ENCODE measurements at regions not wholly inside any gene's neighbourhood (a gene's known extent, or its start where the extent isn't known, plus 50 kb on each side); places are given as distances from the start of the nearest gene placed in this dataset.

DNA sequence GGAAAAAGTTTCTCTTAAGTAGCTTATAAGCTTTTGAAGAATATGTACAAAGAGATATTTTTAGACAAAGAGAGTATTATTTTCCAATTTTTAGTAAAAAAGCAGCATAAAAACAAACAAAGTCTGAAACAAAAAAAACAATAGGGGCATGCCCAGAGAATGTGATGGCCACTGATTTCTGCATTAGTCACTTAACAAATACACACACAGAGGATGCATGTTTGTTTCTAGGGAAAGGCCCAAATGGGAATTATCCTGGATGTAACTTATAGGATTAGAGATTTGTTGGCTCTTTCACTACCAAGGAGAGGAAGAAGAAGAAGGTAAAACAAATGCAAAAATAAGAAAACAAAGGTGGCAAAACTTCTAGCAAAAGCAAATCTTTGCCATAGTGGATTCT lies 95.9 kb upstream of the SCOC start:
- no peak for DNase-seq

DNA sequence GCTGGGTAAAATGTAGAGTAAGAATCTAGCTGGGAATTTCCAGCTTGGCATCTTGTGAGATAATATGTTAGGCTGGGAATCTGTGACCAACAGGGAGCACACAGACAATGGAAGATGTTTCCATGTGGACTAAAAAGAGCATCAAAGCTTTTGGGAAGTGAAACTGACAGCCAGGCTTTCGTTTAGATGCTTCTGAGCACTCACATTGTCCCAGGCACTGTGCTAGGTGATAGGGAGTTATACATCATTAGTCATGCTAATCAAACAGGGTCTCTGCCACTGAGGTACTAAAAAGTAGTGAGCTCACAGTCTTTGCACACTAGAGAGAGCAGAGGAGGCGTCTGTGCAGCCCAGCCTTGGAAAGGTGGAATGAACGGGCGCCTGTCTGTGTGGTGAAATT lies 101.9 kb upstream of the SCOC start:
- no peak for DNase-seq

DNA sequence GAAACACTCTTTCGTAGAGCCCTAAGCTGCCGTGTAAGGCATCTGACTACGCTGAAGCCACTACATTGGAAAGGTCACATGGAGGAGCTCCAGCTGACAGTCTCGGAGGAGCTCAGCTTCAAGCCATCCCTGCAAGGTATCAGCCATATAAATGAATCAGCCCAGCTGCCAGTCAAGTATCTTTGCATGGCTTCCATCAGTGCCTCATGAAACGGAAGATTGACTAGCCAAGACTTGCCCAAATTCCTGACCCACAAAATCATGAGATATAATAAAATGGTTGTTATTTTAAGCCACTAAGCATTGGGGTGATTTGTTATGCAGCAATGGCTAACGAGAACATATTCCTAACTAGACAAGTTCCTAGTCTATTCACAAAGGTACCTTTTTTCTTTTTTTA lies 104.1 kb upstream of the SCOC start:
- DNase-seq, result no peak

DNA sequence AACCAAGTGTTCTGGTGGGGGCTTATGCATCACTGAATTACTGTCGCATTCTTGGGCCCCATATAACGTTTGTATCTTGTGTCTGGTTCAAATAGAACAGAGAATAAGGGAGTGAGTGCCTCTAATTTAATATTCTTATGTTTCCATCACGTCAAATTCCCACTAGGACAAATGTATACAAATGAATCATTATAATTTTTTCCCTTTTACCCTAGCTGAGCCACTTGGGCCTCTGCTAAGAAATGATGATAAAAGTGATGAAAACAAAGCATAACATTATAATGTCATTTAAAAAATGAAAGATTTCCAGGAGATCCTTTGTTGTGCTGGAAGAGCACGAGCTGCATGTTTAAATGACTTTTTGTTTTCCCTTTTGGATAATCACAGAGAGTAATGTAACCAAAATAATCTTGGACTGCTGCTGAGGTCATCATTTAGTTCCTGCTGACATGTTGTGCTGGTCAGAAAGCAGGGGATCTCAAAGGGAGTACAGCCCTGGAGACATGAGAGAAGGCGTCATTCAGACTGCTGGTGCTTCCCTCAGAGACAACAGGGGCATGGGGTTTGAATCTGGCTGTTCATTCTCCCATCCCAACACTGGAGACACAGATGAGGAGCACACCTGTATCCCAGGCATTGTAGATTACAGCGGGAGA lies 105.1 kb upstream of the SCOC start:
- no peak for DNase-seq

DNA sequence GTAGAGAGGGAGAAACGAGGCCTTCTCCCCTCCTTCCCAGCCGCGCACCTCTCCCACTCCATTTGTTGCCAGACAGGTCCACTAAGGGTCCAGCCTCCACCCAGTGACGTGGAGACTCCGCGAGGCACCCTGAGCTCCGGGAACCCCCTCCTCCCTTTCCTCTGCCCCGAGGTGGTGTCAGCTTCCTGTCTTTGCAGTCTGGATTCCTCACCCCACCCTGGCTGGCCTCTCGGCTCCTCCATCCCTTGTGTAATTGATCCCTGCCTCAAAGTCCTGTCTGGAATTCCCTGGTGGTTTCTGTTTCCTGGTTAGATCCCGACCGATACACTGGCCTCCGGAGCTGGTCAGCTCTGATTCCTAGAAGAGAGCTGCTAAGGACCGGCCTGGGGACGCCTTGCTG lies 105.9 kb upstream of the SCOC start:
- no peak for DNase-seq

DNA sequence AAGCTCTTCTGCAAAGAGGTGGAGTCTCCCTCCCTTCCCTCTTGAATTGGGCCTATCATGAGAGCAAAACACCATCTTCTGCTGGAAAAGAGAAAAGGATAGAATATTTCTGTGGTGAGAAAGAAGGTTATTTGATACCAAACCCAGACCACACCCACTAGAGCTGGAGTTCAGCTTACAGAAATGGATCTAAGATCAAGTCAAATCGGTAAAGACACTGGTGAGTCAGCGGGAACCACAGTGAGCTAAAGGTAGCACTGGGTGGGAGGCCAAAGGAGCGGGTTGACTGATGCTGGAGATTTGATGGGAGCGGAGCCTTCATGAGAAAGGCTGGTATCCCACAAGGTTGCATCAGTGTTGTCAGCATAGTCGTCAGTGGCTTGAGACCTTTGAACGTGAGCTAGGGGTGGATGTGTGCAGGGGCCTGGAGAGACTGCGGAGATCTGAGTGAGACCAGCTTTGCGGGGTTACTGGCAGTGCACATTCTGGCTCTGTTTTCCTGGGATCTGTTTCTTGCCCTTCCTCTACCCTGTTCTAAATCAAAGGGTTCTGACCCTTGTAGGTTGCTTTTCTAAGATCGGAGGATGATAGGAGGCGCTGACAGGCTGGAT lies 106.4 kb upstream of the SCOC start:
- no peak for DNase-seq

DNA sequence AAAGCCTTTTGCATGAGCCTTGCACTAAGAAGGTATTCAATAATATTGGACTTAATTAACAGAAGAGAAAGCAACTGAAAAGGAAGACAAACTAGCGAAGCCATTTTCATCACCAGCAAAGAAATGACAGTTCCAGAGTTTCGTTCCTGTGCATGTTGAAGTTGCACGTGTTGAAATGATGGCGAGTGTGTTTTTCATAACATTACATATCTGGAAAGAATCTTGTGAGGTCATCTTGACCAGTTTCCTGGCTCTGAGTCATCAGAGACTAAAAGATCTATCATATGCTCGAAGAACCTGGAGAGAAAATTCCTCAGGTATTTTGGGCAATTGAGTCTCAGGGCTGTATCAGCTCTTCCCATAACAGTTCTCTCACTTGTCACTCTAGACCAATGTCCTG lies 106.2 kb upstream of the MAML3 start:
- no peak for DNase-seq

DNA sequence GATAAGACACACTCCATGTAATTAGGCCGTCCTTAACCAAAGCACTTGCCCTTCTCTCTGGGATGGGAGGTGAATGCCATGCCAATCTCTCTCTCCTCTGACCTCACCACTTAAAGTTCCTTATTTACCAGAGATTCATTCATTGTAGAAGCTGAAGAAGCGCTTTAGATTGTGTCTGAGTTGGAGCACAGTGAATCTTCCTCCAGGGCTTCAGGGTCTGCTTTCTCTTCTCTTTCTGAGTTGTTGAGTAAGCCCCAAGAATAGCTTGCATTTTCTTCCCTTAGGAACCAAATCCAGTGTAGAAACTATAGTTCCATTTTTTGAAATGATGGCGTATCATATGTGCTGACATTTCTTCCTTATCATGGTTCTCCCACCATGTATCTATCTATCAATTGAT lies 104.5 kb upstream of the MAML3 start:
- DNase-seq, result no peak

DNA sequence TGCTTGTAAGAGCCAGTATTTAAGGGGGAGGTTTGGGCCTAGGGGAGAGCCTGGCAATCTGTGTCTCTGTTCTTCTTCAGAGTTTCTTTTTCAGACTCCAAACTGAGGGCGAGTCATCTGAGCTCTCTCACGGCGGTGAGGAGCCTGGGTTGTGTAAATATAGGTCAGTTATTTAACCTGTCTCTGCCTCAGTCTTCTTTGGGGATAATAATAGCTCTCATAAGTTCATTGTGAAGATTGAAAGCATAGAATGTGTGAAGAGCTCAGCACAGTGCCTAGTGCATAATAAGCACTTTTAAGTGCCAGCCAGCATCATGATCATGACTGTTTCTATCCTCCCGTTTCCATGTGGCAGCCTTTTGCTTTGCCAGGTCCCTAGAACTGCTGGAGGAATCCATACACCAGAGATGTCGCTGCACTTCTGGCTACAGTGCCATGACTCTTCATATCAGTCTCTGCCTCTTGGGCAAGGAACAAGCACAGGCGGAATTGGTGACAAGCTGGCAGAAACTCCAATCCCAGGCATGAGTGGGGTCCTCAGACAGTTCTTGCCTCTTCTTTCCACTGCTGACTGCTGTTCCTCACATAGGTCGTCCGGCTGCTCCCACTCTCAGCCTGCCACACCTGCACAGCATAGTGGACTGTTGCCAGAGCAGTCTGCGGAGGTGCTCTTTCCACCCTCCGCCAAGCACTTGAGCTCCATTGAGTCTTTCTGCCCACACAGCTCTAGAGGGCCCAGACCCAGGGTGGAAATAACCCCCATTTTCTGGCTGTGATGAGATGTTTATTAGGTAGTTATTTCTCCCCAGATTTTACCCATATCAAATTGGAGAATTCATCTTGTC lies 103.7 kb upstream of the MAML3 start:
- DNase-seq, result no peak

DNA sequence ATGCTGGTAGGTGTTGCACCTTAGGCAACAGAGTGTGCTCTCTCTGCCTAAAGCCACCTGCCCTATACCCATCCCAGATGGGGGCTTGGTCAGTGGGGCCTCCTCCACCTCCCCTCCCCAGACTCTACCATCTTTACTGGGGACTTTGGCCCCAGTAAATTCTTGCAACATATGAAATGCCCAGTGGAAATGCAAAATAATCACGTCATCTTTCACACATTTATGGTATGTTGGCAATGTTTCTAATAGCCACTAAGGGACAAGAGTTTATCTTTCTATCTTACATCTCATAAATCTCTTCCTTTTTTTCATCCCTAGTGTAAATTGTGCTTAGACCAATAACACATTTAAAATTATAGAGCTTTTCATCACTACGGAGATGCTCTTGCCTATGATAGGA lies 103.0 kb upstream of the MAML3 start:
- DNase-seq, result no peak

DNA sequence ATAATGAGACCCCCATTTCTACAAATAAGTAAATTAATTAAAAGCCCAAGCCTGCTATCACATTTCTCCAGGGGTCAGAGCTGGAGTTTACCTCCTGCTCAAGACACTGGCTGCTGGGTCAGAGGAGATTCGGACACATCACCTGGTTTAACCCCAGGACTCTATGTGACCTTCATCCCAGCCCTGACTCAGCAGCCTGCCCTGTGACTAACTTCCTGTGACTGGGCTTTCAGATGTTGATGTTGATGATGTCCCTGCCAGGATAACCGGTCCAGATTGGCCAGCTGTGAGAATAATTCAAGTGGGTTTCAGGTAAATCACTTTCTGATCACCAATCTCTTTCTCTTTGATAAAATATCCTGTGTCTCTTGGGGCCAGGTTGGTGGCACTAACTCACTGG lies 102.4 kb upstream of the MAML3 start:
- no peak for DNase-seq

DNA sequence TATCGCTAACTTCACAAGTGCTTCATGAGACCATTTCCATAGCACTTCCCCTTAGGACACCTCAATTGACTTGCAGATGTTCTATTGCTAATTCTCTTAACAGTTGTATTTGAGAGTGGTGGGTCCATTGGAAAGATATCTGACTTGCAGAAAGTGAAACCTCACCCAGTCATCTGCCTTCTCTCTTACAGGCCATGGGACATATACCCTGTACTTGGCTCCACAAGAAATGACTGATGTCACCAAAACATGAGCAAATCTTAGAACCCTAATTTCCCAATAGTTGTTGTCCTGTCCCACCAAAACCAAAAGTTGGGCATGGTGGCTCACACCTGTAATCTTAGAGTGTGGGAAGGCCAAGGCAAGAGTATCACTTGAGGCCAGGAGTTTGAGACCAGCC lies 101.9 kb upstream of the MAML3 start:
- DNase-seq, result no peak

DNA sequence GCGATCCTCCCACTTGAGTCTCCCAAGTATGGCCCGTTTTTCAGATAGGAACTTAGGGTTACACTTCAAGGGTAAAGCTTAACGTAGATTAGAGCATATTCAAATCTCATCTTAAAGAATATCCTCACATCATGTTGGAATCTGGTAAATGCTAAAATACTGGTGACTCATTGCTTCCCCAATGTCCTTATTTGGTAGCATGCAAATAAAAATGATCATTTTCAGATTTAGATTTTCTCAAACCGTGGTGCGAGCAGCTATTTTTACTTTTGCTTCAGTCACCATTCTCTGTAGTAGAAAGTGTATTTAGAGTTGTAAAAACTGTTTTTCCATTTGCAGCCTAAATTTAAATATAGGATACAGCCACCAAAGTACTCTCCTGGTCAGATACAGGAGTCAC lies 101.5 kb upstream of the MAML3 start:
- DNase-seq, result no peak

DNA sequence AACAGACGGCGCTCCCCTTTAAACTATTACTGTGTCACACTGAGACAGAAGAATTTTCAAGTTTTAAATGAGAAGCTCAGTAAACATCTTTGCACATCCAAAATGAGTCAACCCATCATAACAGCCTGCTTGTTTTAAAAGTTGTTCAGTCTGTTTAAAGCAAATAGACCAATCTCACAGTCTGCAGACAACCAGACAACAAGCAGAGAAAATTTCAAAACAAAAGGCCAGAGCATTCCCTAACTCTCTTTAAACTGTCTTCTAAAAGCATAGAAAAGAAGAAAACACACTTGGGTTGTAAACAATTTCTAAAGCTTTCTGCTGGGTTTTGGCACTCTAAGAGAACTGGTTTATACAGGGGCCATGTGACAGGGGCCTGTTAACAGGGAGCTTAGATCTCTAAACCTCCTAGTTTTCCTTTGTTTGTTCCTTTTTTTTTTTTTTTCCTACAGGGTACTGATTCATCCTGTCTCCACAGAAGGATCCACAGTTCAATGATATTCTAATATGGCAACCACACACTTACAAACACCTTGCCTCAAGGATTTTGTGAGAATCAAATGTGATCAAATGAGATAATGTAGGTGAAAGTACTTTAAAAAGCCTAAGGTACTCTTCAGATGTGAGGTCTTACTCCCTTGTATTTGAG lies 100.8 kb upstream of the MAML3 start:
- no peak for DNase-seq

DNA sequence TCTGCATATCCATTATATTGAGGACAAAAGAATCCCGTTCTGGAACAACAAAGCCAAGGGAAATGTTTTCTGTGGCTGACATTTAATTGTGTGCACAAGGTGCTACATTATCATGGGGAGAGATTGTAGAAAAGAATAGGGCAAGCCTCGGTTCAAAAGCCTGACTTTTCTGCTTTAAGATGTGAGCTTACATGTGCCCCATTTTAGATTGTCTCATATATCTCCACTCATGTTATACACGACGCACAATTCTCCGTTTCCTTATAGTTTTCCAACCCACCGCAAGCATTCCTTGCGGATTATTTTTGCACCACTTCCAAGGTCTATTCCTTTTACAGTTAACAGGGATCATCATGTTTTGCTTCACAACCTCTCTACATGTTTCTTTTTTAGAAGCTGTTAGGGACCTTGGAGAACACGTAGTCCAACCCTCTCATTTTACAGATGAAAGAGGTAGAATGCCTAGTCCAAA lies 99.6 kb upstream of the MAML3 start:
- no peak for DNase-seq

DNA sequence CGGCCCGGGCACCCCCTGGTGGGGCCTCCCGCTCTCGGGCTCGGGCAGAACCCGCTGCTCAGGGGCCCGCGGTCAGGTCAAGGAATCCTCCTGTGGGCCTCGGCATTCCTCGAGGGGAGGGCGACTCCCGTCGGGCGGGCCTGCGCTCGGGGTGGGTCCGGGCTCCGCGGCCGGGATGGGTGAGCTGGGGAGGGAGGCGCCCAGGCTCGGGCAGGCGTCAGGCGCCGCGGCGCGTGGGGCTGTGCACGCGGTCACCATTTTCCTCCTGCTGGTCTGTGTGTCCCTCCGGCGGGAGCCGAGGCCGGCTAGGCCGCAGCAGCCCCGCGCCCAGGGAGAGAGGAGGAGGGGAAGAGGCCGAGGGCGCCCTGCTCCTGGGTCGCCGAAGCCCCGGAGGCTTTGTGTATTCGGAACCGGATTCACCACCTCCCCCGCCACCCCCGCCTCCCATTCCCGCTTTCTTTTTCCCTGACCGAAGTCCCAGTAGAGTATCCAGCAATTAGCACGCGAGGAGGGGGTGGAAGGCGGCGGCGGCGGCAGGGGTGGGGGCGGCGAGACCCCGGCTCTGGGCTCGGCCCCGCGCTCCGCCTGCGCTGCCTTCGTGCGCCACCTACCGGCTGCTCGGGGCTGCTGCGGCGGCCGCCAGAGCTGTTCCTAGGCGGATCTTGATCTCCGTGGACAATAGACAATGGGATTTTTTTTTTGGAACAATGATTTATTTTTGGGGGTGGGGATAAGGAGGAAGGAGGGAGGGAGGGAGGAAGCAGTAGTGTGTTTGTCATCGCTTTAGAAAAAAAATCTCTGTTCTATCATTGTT lies 99.0 kb upstream of the MAML3 start:
- peak; percentile 69 for DNase-seq

DNA sequence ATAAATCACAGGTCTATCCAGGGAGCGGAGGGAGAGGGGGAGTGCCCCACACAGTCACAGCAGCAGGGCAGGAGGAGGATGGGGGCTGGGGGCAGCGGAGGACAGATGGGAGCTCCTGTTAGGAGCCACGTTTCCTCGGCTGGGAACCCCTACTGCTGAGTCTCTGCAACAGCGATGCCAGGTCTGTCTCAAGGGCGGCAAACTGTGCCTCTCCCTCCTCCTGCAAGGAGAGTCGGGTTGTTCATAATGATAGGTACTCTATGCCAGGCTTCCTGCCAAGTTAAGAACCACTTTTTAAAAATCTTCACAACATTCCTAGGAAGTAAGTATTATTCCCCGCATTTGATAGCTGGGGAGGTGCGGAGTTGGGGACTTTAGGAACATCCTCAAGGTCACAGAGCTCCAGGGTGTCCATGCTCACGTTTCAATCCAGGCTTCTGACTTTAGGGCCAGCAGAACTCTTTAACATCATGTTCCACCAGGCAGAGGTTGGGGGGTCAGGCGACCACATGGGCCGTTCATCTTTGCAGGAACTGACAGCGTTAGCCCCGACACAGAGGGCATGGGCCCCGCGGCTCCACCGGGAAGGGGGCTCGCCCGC lies 98.3 kb upstream of the MAML3 start:
- DNase-seq, result no peak

DNA sequence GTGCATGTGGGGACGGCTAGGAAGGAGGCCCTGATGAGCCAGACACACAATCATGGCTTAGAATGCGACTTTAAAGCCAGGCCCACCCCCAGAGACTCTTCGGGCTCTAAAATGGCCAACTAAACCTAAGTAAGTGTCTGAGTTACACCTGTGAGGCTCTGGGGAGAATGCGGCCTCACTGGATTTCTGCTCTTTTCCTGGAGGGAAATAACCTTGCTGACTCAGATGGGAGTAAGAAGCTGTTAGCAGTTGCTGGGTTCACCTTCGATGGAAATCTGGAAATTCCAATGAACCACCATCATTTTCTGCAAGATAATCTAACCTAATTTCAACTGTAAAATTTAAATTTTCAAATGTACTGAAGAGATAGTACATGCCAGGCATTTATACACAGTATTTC lies 97.6 kb upstream of the MAML3 start:
- no peak for DNase-seq

DNA sequence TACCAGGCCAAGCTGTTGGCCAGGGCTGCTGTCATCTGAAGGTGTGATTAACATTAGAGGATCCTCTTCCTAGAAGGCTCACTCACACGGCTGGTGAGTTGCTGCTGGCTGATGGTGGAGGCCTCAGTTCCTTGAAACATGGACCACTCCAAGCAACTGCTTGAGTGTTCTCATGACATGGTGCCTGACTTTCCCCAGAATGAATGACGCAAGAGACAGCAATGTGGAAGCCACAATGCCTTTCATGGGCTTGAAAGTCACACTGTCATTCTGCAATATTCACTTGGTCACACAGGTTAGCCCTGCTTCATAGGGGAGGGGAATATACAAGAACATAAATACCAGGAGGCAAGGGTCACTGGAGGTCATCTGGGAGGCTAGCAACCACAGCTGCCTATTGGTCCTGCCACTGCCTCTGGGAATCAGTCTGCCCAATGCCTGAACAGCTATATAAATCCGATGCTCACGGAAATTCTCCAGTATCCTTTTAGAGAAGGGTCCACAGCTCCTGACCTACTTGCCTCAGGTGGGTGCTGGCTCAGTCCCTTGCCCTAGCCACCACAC lies 97.1 kb upstream of the MAML3 start:
- no peak for DNase-seq

DNA sequence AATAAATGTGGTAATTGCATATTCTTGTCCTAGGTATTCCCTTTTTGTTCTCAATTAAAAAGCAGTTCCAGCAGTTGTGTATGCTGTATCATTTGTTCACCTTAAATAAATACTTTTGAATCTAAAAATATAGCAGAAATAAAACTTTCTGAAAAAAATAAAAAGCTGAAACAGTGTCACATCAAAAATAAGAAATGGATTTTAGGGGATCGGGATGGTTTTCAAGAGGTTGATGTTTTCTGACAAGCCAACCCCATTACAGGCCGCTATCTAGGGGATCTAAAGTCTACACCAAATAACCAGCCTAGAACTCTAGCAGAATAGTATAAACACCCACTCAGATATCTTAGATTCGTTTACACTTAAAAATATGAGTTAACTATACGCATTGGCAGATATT lies 95.4 kb upstream of the MAML3 start:
- no peak for DNase-seq

DNA sequence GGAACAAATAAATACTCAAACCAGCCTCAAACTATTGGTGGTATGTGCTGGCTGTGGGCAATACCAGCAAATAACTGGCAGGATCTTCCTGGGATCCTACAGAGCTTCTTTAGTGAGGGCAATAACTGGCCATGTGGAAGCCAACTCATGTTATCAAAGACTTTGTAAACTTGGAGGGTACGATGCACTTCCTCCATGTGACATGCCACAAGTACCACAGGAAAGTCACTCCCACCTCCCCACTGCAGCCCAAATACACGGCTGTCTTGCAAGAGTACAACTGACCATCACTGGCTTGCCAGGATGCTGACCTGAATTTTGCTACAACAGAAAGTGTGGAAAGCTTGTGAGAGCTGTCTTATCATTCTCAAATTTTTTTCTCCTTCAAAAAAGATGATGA lies 93.3 kb upstream of the MAML3 start:
- DNase-seq, result no peak

DNA sequence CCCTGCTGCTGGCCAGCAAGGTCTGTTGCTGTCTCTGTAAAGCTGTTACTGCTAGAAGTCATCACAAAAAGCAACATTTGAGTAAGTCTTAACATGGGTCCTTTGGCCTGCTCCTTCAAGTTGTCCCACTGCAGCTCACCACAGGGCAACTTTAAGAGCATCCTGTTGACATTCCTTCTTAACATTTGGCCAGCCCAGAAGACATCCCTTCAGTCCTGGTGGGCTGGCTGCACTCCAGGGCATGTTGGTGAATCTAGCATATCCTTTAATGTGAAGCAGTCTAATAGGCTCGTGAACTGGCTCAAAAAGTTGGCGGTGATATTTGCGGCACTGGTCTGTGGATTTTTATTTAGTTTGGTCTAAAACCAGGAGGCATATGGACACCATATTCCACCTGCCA lies 92.2 kb upstream of the MAML3 start:
- DNase-seq, result no peak

Measured in activated CD8-positive, alpha-beta memory T cell treated with anti-CD3 and anti-CD28 coated beads, Interleukin-2, amount 50 U/mL, for 4 hours (primary cell).